Transverse colon (tissue), 4 donors: ENCODE measurements at regions not wholly inside any gene's neighbourhood (a gene's known extent, or its start where the extent isn't known, plus 50 kb on each side); places are given as distances from the start of the nearest gene placed in this dataset.

Source experiments
- DNase-seq: peaks from one replicate; pipeline ENCODE4 v3.0.0-alpha.2; 2019
- H3K27ac ChIP-seq, 4 donors: fragments of 200-600 bp; sonication (generic); 2 replicates each; pipeline ENCODE4 v1.5.1; 2016 to 2018; ENCODE audit warnings: inconsistent platforms in 4 of 4
- H3K27me3 ChIP-seq: fragments of 200-600 bp; sonication (generic); 2 replicates; pipeline ENCODE4 v1.5.1; 2017; ENCODE audit warnings: inconsistent platforms
- H3K36me3 ChIP-seq, 4 donors: fragments of 200-600 bp; sonication (generic); 2 replicates each; pipeline ENCODE4 v1.5.1; 2017 to 2019; ENCODE audit warnings: inconsistent platforms in 4 of 4
- H3K4me1 ChIP-seq, 4 donors: fragments of 200-600 bp; sonication (generic); 2 replicates each; pipeline ENCODE4 v1.5.1; 2017 to 2020; ENCODE audit warnings: inconsistent platforms in 4 of 4
- H3K4me3 ChIP-seq, 4 donors: fragments of 200-600 bp; sonication (generic); 1 replicate in 1 of 4; 2 replicates in 3 of 4; pipeline versions ENCODE4 v1.5.1 to v1.6.1; 2017 to 2019; ENCODE audit warnings: inconsistent platforms in 4 of 4
- H3K9me3 ChIP-seq, 2 donors: fragments of 200-600 bp; sonication (generic); 2 replicates each; pipeline ENCODE4 v1.5.1; 2017 to 2019; ENCODE audit warnings: inconsistent platforms in 2 of 2
- EP300 ChIP-seq: sonication (generic); formaldehyde crosslinking; IDR thresholded peaks from one replicate; pipeline ENCODE4 v1.6.1; 2017; ENCODE audit warnings: antibody characterized with exemption, low read depth
- POLR2A ChIP-seq: fragments of 450-650 bp; IDR thresholded peaks from one replicate; pipeline ENCODE4 v1.6.1; 2016; ENCODE audit warnings: antibody characterized with exemption, mild to moderate bottlenecking, moderate library complexity
- POLR2AphosphoS5 ChIP-seq, 3 donors: sonication (generic); formaldehyde crosslinking; IDR thresholded peaks; one replicate each; pipeline ENCODE4 v1.6.1; 2016; ENCODE audit warnings: antibody characterized with exemption in 3 of 3
- WGBS, 2 donors: methylation state at CpG; one replicate each; pipeline ENCODE4 v1.1.5; 2018; ENCODE audit warnings: low coverage in 1 of 2; 5-methylcytosine and 5-hydroxymethylcytosine counted together
- in situ Hi-C, 4 donors: fragments of 200-750 bp; cut with MboI; loops; one replicate each; pipeline versions ENCODE4 v1.15.0 to v1.15.1; 2017; ENCODE audit warnings: low sequenced_read_pairs in 3 of 4, low pct_ligation_motif_present in 1 of 4, low pct_unique_long_range_greater_than_20kb in 1 of 4
- intact Hi-C: fragments of 100-400 bp; cut with DNase I; formaldehyde crosslinking; loops from one replicate; pipeline ENCODE4 v1.15.1; 2023; ENCODE audit warnings: low total_unique reads
- TF ChIP-seq, protein P1 (sequence below), 5 experiments: fragments of 200-600 bp in 3 of 5; fragments of 450-650 bp in 2 of 5; sonication (generic) in 3 of 5; IDR thresholded peaks; 1 replicate in 2 of 5; 2 replicates in 3 of 5; pipeline ENCODE4 v1.5.1; 2016 to 2017; ENCODE audit warnings: antibody characterized with exemption in 5 of 5, inconsistent platforms in 3 of 5, mild to moderate bottlenecking in 2 of 5, moderate library complexity in 1 of 5

GRCh38 chr12:5345534-5345933 is 86.4 kb upstream of the NTF3 start:
- Histone ChIP-seq H3K36me3 (no peaks in the 10 kb centered on the region), H3K27ac (no peak overlapping the region), H3K27me3 (peaks cover 4% of the 10 kb centered on the region), H3K9me3 (no peaks in the 10 kb centered on the region), H3K4me3 (no peak overlapping the region), H3K4me1 (no peaks in the 10 kb centered on the region)
- DNase-seq: no peak
- TF ChIP-seq EP300 (no peak), POLR2AphosphoS5 (IDR thresholded peaks at IDR 0.05) (no peak), POLR2A (no peak)
- TF ChIP-seq, protein P1, sequence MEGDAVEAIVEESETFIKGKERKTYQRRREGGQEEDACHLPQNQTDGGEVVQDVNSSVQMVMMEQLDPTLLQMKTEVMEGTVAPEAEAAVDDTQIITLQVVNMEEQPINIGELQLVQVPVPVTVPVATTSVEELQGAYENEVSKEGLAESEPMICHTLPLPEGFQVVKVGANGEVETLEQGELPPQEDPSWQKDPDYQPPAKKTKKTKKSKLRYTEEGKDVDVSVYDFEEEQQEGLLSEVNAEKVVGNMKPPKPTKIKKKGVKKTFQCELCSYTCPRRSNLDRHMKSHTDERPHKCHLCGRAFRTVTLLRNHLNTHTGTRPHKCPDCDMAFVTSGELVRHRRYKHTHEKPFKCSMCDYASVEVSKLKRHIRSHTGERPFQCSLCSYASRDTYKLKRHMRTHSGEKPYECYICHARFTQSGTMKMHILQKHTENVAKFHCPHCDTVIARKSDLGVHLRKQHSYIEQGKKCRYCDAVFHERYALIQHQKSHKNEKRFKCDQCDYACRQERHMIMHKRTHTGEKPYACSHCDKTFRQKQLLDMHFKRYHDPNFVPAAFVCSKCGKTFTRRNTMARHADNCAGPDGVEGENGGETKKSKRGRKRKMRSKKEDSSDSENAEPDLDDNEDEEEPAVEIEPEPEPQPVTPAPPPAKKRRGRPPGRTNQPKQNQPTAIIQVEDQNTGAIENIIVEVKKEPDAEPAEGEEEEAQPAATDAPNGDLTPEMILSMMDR (IDR thresholded peaks at IDR 0.05): no peak
- in situ Hi-C loops (no loop called here), intact Hi-C loops (no loop called here)

DNA sequence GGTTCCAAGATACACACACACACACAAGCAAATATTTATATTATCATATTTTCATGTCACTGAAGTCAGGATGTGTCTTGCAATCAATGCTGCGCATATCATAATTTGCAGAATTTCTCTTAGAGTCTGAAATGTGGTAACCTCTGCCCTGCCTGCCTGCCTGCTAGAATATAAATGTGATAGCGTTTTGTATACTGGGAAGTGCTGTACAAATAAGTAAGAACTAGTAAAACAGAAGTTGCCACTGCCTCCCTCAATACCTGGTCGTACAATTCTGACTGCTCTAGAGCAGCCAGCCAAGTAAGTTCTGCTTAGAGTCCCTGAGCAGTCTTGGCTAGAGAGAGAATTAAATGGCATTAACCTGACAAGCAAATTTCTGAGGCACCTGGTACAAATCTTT is 83.9 kb upstream of the NTF3 start:
- WGBS, 2 donors: 44 to 50% methylated on average over 2 to 3 of the region's 3 CpGs
- no peak for TF ChIP-seq POLR2A
- in situ Hi-C loops (no loop called here), intact Hi-C loops (no loop called here)
- DNase-seq: no peak
- no peak overlapping the region for H3K27ac ChIP-seq
- peaks cover 4% of the 10 kb centered on the region for H3K27me3 ChIP-seq
- H3K4me1 ChIP-seq: no peaks in the 10 kb centered on the region
- H3K36me3 ChIP-seq: no peaks in the 10 kb centered on the region
- no peaks in the 10 kb centered on the region for H3K9me3 ChIP-seq
- H3K4me3 ChIP-seq: no peak overlapping the region

DNA sequence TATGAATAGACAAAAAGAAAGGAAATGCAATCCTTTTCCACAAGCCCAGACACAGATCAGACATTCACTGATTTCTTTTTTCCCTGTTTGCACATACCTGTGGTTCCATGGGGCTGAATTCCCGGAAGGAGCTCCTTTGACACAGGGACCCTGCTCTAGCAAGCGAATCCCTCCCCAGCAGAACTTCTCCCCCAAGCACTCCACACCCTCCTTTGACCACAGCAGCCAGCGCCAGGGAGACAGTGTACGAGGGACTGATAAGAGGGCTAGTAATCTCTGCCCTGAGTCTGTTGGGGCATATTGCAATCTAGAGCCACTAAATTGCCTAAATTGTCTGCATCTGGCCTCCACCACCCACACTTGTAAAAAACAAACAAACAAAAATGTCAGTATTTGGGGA is 83.4 kb upstream of the NTF3 start:
- no peak overlapping the region for H3K4me3 ChIP-seq
- in situ Hi-C loops: no loop called here
- intact Hi-C loops: no loop called here
- peaks cover 0 to 2% of the 10 kb centered on the region in 2 donors for H3K9me3 ChIP-seq
- no peaks in the 10 kb centered on the region for H3K4me1 ChIP-seq
- no peak overlapping the region for H3K27ac ChIP-seq
- TF ChIP-seq EP300 (no peak), POLR2AphosphoS5 (IDR thresholded peaks at IDR 0.05) (no peak), POLR2A (no peak)
- TF ChIP-seq, protein P1 (IDR thresholded peaks at IDR 0.05): no peak
- no peaks in the 10 kb centered on the region for H3K36me3 ChIP-seq
- DNase-seq: no peak
- peaks cover 4% of the 10 kb centered on the region for H3K27me3 ChIP-seq
- WGBS, 2 donors: 45% methylated on average over 4 of the region's 4 CpGs; no CpG with 5 or more reads in 1 of the 2 donors

- DNase-seq: no peak
- 78% methylated on average over 5 of the region's 5 CpGs for WGBS, 2 donors
- no peaks in the 10 kb centered on the region for H3K36me3 ChIP-seq
- intact Hi-C loops: no loop called here
- in situ Hi-C loops: no loop called here
- H3K4me1 ChIP-seq: no peaks in the 10 kb centered on the region
- H3K4me3 ChIP-seq: no peak overlapping the region
- TF ChIP-seq, protein P1 (IDR thresholded peaks at IDR 0.05): no peak
- TF ChIP-seq EP300: no peak
- TF ChIP-seq POLR2AphosphoS5 (IDR thresholded peaks at IDR 0.05): no peak
- TF ChIP-seq POLR2A: no peak
- no peaks in the 10 kb centered on the region for H3K9me3 ChIP-seq
- no peak overlapping the region for H3K27ac ChIP-seq
- H3K27me3 ChIP-seq: no peaks in the 10 kb centered on the region
Measured at GRCh38 chr12:5364036-5364770, 67.7 kb upstream of the NTF3 start.

DNA sequence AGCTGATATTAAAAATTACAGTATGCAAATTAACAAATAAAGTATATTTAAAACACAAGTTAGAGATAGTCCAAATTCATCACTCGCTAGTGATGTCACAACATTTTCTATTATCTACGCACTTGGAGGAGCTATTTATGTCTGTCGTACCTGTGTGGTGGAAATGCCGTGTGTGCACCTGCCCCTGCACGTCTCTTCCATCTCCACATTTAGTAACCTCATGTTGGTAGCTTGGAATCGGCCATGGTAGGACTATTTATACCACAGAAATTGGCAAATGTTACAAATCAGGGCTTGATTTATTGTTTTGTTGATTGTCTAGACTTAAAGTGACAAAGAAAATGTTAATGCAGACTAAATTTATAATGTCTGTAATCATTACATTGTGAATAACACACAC is 62.6 kb upstream of the NTF3 start:
- no peak for DNase-seq
- no peak overlapping the region for H3K27ac ChIP-seq
- H3K4me3 ChIP-seq: no peak overlapping the region
- no peaks in the 10 kb centered on the region for H3K4me1 ChIP-seq
- TF ChIP-seq POLR2AphosphoS5 (IDR thresholded peaks at IDR 0.05) (no peak), POLR2A (no peak), EP300 (no peak)
- TF ChIP-seq, protein P1 (IDR thresholded peaks at IDR 0.05): no peak
- in situ Hi-C loops (no loop called here), intact Hi-C loops (no loop called here)
- no peaks in the 10 kb centered on the region for H3K9me3 ChIP-seq
- WGBS, 2 donors: 72 to 80% methylated on average over 6 of the region's 6 CpGs
- no peaks in the 10 kb centered on the region for H3K27me3 ChIP-seq
- no peaks in the 10 kb centered on the region for H3K36me3 ChIP-seq
